DND-41 (cell line): ENCODE measurements at regions not wholly inside any gene's neighbourhood (a gene's known extent, or its start where the extent isn't known, plus 50 kb on each side); places are given as distances from the start of the nearest gene placed in this dataset.

Source experiments
- ATAC-seq: fragments of 200-7000 bp; cut with Tn5 transposase; 3 replicates; pipeline ENCODE4 v1.9.1; 2021; ENCODE audit warnings: low read depth; ENCODE audit not compliant: insufficient read depth
- DNase-seq: peaks from one replicate; pipeline ENCODE4 v3.0.0-alpha.2; 2020
- H2AFZ ChIP-seq: 2 replicates; pipeline ENCODE4 v1.6.0; 2012; ENCODE audit warnings: low read depth, low read length
- H3K27ac ChIP-seq: 2 replicates; pipeline ENCODE4 v1.5.1; 2012; ENCODE audit warnings: low read length, inconsistent platforms
- H3K27me3 ChIP-seq: fragments of 200-600 bp; sonication (generic); 2 replicates; pipeline ENCODE4 v1.6.0; 2012; ENCODE audit warnings: low read length, mild to moderate bottlenecking, inconsistent platforms; ENCODE audit not compliant: insufficient read depth, poor library complexity
- H3K36me3 ChIP-seq: 2 replicates; pipeline ENCODE4 v1.5.1; 2012; ENCODE audit warnings: low read length, inconsistent platforms; ENCODE audit not compliant: insufficient read depth
- H3K4me1 ChIP-seq: 2 replicates; pipeline ENCODE4 v1.5.1; 2012; ENCODE audit warnings: mild to moderate bottlenecking, low read length; ENCODE audit not compliant: insufficient read depth
- H3K4me2 ChIP-seq: 2 replicates; pipeline ENCODE4 v1.6.0; 2012; ENCODE audit warnings: mild to moderate bottlenecking, moderate library complexity, low read length, inconsistent platforms; ENCODE audit not compliant: insufficient read depth
- H3K4me3 ChIP-seq, 2 experiments: fragments of 200-600 bp in 1 of 2; shearing (Covaris generic) in 1 of 2; 2 replicates each; pipeline ENCODE4 v1.5.1; 2012 to 2016; ENCODE audit warnings: inconsistent platforms in 2 of 2, low read length in 2 of 2, mild to moderate bottlenecking in 2 of 2, low read depth in 1 of 2, moderate library complexity in 1 of 2
- H3K79me2 ChIP-seq: 2 replicates; pipeline ENCODE4 v1.6.0; 2012; ENCODE audit warnings: low read length, inconsistent platforms; ENCODE audit not compliant: insufficient read depth
- H3K9ac ChIP-seq: 2 replicates; pipeline ENCODE4 v1.6.0; 2012; ENCODE audit warnings: low read depth, mild to moderate bottlenecking, inconsistent platforms, low read length, moderate library complexity
- H3K9me3 ChIP-seq: 2 replicates; pipeline ENCODE4 v1.5.1; 2012; ENCODE audit warnings: low read length, moderate library complexity, mild to moderate bottlenecking, inconsistent platforms; ENCODE audit not compliant: insufficient read depth, severe bottlenecking
- H4K20me1 ChIP-seq: 2 replicates; pipeline ENCODE4 v1.6.0; 2012; ENCODE audit warnings: low read length; ENCODE audit not compliant: insufficient read depth
- CTCF ChIP-seq: IDR thresholded peaks from 2 replicates; pipeline ENCODE4 v1.5.1; 2012; ENCODE audit warnings: borderline replicate concordance, low read length, moderate library complexity, mild to moderate bottlenecking; ENCODE audit not compliant: poor library complexity, severe bottlenecking; ENCODE audit errors: extremely low read depth
- EZH2 ChIP-seq: IDR thresholded peaks from 3 replicates; pipeline ENCODE4 v1.6.1; 2012; ENCODE audit warnings: borderline replicate concordance, low read depth, mild to moderate bottlenecking, moderate library complexity, low read length, inconsistent platforms; ENCODE audit not compliant: severe bottlenecking

- no peak overlapping the region for H3K4me2 ChIP-seq
- H2AFZ ChIP-seq, result no peak overlapping the region
- ATAC-seq, result no peak
Observed at GRCh38 chr6:4598384-4598995, 177.7 kb upstream of the CDYL start.

DNA sequence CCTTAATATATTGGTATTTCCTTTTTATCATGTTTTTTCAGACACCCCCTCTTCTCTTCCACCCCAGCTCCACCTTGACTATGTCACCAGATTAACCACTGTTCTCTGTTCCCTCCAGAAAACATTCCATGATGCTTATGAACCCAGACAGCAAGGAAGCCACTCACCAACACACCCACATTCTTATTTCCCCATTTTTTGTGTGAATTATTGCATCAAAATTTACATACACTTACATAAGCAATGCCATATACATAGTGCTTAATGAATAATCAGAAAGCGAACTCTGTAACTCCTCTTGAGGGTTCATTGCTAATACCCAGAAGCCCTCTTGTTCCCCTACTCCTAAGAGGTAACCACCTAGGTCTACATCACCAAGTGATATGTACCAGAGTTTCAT, 182.3 kb upstream of the CDYL start:
- Histone ChIP-seq H3K4me2 (no peak overlapping the region), H3K79me2 (no peaks in the 10 kb centered on the region), H4K20me1 (no peaks in the 10 kb centered on the region), H3K27me3 (no peaks in the 10 kb centered on the region), H3K4me1 (no peaks in the 10 kb centered on the region), H3K4me3 (no peak overlapping the region), H3K27ac (no peak overlapping the region), H3K36me3 (no peaks in the 10 kb centered on the region), H3K9ac (no peak overlapping the region), H2AFZ (no peak overlapping the region), H3K9me3 (no peaks in the 10 kb centered on the region)
- ATAC-seq, result no peak
- TF ChIP-seq CTCF (no peak), EZH2 (no peak)
- no peak for DNase-seq

More at GRCh38 chr6:4598384-4598995, 177.7 kb upstream of the CDYL start:
- TF ChIP-seq CTCF (no peak), EZH2 (no peak)
- Histone ChIP-seq H3K27me3 (no peaks in the 10 kb centered on the region), H3K79me2 (no peaks in the 10 kb centered on the region), H3K4me1 (no peaks in the 10 kb centered on the region), H3K9ac (no peak overlapping the region), H3K9me3 (no peaks in the 10 kb centered on the region), H3K4me3 (no peak overlapping the region), H4K20me1 (no peaks in the 10 kb centered on the region), H3K27ac (no peak overlapping the region), H3K36me3 (no peaks in the 10 kb centered on the region)
- no peak for DNase-seq

DNA sequence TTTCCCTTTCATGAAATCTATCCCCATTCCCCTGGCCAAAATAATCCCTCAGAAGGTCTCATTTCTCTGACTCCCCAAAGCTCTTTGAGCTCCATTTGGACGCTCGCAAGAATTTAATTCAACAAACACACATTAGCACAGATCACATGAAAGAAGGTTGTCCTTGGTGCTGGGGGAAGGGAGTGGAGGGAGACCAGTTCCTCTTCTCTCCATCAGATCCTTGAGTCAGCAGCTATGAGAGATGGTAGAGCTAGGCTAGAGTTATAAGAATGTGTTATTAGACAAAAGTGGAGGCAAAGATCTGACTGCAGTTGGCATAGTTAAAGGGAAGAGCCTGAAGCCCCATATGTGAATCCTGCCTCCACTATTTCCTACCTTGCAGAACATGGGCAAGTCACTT, 184.2 kb upstream of the CDYL start:
- no peaks in the 10 kb centered on the region for H3K4me1 ChIP-seq
- no peak overlapping the region for H3K4me3 ChIP-seq
- H3K79me2 ChIP-seq, result no peaks in the 10 kb centered on the region
- H3K27ac ChIP-seq, result no peak overlapping the region
- H3K27me3 ChIP-seq, result no peaks in the 10 kb centered on the region
- ATAC-seq (no peak), DNase-seq (no peak)
- no peaks in the 10 kb centered on the region for H3K36me3 ChIP-seq
- no peak overlapping the region for H3K4me2 ChIP-seq
- H3K9ac ChIP-seq, result no peak overlapping the region
- H3K9me3 ChIP-seq, result no peaks in the 10 kb centered on the region
- H4K20me1 ChIP-seq, result no peaks in the 10 kb centered on the region
- no peak overlapping the region for H2AFZ ChIP-seq
- TF ChIP-seq EZH2, result no peak
- TF ChIP-seq CTCF, result no peak
